Jurkat, Clone E6-1 (cell line): ENCODE measurements at regions not wholly inside any gene's neighbourhood (a gene's known extent, or its start where the extent isn't known, plus 50 kb on each side); places are given as distances from the start of the nearest gene placed in this dataset.

ENCODE experiments used
- DNase-seq: peaks from one replicate; pipeline ENCODE4 v3.0.0-alpha.2; 2011; ENCODE audit warnings: low read depth, low spot score
- H3K4me3 ChIP-seq: 2 replicates; pipeline ENCODE4 v1.5.1; 2011; ENCODE audit warnings: mild to moderate bottlenecking, low read length, control low read depth, moderate library complexity

- no peak overlapping the region for H3K4me3 ChIP-seq
Measured at GRCh38 chr17:68753985-68754769, 153.0 kb upstream of the FAM20A start.

DNA sequence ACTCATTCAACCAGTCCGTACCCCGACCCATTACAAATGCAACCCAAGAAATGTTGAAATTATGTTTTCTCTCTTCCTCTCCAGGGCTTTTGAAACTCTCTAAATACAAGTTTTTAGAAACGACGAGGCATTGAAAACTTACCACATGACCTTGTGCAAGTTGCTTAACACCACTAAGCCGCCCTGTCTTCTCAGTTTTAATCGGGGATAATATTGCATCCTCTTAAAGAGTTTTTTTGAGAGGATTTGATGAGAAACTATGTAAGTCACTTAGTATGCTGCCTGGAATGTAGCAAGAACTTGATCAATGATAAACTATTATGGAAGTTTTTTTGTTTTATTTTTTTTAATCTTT is 149.0 kb upstream of the FAM20A start:
- no peak for DNase-seq
- H3K4me3 ChIP-seq, result no peak overlapping the region

More at GRCh38 chr17:68753985-68754769, 153.0 kb upstream of the FAM20A start:
- DNase-seq, result no peak

DNA sequence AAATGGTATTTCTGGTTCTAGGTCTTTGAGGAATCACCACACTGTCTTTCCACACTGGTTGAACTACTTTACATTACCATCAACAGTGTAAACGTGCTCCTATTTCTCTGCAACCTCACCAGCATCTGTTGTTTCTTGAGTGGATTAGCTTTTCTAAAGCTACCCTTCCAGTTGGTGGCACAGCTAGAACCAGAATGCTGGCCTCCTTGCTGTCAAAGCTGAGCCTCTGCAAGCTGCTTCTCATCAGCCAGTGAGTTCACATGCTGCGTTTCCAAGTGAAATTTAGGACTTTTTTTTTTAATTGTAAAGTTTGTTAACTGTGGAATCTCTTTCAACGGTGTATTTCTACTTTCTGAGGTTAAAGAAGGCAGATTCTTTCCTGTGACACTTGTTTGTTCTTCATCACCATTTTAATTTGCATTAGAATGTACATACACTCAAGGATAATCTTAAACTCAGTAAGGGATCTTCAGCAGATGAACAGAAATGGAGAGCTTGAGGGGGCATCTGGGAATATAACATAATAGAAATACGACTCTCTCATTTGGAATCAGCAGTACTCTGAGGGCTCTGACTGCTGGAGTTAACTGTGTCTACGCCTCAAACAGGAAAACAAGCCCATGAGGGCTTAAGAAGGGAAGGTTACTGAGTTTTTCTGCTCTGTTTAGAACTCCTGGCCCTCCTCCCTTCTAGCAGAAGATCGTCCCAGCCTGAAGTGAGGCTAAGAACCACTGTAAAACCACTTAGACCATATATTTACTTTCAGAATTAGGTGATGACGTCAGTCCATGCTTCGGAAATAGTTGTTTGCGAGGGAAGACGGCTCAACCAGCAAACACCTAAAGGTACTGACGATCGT is 148.4 kb upstream of the FAM20A start:
- no peak overlapping the region for H3K4me3 ChIP-seq
- DNase-seq, result no peak

DNA sequence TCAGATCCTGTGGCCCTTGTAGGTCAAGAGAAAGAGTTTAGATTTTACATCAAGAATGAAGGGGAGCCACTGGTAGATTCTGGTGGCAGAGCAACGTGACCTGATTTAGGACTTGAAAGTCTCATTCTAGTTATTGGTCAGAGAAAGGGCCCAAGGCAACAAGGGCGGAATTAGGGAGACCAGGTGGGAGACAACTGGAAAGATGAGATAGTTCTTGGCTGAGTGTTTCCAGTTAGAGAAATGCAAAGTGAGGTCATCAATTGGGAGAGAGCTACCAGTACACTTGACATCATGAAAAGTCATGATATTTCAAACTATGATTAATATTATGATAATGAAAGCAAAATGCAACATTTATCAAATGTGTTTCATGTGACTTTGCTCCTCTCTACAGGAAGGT is 147.2 kb upstream of the FAM20A start:
- no peak overlapping the region for H3K4me3 ChIP-seq
- DNase-seq, result no peak

DNA sequence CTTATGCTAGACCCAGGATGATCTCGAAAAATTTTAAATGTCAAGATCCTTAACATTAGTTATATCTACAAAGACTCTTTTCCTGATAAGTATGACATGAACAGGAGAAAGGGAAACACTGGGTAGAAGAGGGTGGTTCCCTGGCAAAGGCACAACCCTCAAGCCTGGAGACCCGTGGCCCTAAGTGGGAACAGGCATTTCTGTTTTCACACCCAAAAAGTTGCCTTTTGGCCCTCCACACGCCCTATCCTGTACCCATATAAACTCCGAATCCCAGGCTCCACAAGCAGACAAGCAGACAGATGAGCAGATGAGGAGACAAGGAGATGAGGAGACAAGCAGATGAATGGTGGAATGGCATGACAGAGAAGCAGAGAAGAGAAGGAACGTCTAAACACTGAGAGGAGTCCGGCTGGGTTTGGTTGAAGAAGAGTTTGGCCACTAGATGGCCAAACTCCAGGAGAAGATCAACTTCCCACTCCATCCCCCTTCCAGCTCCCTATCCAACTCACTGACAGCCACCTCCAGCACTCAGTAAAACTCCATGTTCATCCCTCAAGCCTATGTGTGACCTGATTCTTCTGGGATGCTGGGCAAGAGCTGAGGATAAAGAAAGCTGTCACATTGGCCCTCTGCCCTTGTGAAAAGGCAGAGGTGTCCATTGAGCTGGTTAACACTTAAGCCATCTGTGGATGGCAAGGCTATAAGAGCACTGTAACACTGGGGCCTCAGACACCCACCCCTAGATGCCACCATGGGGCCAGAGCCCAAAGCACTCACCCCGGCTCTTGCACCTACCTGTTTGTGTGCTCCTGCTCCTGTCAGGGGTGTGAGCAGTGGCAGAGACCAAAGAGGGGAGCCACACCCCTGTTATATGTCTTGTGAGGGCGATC is 139.6 kb upstream of the FAM20A start:
- H3K4me3 ChIP-seq, result no peak overlapping the region
- DNase-seq, result no peak

GRCh38 chr17:68737761-68738443 is 136.7 kb upstream of the FAM20A start:
- H3K4me3 ChIP-seq, result no peak overlapping the region
- DNase-seq, result no peak

GRCh38 chr17:68734931-68735330 is 133.8 kb upstream of the FAM20A start:
- no peak overlapping the region for H3K4me3 ChIP-seq
- no peak for DNase-seq

DNA sequence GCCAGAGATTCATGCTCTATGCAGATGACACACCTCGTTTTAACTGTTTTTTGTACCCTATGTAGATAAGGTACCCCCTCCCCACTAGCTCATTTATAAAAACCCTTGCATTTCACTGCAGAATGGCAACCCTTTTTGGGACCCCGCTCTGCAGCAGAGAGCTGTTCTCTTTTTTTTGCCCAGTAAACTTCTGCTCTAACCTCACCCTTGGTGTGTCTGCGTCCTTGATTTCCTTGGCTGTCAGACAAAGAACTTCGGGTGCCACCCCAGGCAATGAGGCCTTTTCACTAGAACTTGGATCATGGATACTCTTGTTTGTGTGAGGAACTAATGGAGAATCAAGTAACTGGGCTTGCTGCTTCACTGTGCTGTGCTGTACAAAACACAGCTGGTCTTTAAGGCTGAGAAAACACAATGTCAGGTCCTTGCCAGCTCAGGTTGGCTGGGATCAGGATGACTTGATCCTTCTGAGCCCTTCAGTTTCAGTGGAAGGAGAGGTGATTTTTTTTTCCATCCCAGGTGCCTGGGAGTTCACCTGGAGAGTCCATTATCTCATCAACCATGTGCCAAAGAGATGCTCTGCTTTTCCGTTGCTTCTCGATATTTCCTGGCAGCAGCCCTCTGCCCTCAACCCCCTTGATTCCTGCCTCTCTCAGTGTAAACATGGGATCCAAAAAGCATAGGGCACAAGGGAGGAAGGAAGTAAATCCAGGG is 133.2 kb upstream of the FAM20A start:
- DNase-seq, result no peak
- H3K4me3 ChIP-seq, result no peak overlapping the region

GRCh38 chr17:68733241-68734176 is 132.3 kb upstream of the FAM20A start:
- no peak for DNase-seq
- no peak overlapping the region for H3K4me3 ChIP-seq

GRCh38 chr17:68732301-68732749 is 131.2 kb upstream of the FAM20A start:
- H3K4me3 ChIP-seq, result no peak overlapping the region
- DNase-seq, result no peak

DNA sequence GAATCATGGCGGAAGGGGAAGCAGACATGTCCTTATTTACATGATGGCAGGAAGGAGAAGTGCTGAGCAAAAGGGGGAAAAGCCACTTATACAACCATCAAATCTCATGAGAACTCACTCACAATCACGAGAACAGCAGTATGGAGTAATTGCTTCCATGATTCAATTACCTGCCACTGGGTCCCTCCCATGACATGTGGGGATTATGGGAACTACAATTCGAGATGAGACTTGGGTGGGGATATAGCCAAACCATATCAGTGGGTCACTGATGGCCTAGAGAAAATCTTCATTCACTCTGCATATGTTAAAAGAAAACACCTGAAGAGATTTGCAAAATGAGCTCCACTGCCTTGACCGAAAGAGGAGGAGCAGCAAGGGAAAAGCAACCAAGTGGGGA is 130.3 kb upstream of the FAM20A start:
- no peak for DNase-seq
- no peak overlapping the region for H3K4me3 ChIP-seq

- DNase-seq, result no peak
Measured at GRCh38 chr17:68719431-68719830, 118.3 kb upstream of the FAM20A start.

GRCh38 chr17:68718926-68719325 is 117.8 kb upstream of the FAM20A start:
- no peak overlapping the region for H3K4me3 ChIP-seq

More at GRCh38 chr17:68719431-68719830, 118.3 kb upstream of the FAM20A start:
- no peak overlapping the region for H3K4me3 ChIP-seq

DNA sequence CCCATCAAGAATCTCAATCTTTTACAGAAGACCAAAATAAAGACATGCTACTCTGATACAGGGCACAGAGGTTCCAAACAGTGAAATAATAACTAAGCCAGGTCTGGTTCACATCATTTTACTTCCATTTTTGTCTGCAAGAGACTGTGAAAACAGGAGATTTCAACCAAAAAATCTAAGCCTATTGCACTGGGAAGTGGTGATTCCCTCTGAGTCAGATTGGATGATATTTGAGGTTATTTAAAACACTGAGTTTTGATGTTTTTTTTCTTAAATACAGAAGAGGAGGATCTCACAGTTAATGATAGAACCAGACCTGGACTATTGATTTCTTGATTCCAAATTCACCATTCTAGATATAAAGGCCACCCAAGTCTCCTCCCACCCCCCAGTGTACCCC is 117.3 kb upstream of the FAM20A start:
- no peak overlapping the region for H3K4me3 ChIP-seq
- DNase-seq, result no peak

More at GRCh38 chr17:68718926-68719325, 117.8 kb upstream of the FAM20A start:
- no peak for DNase-seq

DNA sequence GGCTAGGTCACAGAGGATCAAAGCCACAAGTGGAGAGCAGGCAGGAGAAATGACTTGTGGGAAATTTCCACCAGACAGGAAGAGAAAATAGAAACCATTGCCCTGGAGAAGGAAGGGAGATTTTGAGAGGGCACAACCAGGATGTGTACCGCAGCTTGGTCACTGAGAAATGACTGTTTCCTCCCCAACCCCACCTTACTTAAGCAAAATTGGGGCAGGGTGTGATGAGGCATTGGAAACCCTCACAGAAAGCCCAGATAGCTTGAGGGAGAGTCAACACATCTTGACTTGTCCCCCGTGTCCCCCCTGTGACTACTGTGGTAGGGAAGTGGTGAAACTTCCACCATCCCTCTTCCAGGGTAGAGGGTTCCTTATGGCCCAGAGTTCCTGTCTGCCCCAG is 113.5 kb upstream of the FAM20A start:
- no peak for DNase-seq
- no peak overlapping the region for H3K4me3 ChIP-seq

- no peak for DNase-seq
- H3K4me3 ChIP-seq, result no peak overlapping the region
Measured at GRCh38 chr17:68711858-68712257, 110.7 kb upstream of the FAM20A start.

DNA sequence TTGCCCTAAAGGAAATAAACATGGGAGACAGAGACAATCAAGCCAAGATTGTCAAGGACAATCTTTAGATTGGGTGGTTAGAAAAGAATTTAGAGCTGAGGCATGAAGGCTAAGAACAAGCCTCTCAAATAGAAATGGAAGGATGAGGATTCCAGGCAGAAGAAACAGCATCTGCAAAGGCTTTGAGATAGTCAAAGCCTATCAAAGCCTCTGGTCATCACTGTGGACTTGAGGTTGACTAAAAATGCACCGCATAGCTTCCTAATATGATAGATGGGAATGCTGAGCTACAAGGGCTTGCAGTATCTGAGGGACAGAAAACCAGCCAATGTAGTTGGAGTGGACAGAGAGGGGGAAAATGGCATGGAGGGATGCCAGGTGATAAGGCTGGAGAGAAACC is 109.8 kb upstream of the FAM20A start:
- H3K4me3 ChIP-seq, result no peak overlapping the region
- DNase-seq, result no peak
